ENCODE measurements at regions not wholly inside any gene's neighbourhood (a gene's known extent, or its start where the extent isn't known, plus 50 kb on each side); places are given as distances from the start of the nearest gene placed in this dataset.

DNA sequence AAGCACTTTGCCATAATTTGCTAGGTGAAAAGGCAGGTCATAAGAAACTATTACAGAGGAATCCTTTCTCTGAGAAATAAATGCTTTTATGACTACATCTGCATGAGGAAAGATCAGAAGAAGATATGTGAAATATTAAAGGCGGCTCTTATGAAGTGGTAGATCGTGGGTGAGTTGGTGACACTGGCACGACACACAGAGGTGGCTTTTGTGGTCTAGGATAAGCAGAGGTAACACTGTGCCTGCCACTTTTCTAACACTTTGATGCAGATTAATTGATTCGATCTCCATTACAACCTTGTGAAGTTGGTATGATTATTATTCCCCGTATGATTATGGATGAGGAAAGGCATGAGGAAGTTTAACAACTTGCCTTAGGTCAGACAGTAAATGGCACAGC, 60.0 kb upstream of the ELK3 start:
- no peak for DNase-seq

DNA sequence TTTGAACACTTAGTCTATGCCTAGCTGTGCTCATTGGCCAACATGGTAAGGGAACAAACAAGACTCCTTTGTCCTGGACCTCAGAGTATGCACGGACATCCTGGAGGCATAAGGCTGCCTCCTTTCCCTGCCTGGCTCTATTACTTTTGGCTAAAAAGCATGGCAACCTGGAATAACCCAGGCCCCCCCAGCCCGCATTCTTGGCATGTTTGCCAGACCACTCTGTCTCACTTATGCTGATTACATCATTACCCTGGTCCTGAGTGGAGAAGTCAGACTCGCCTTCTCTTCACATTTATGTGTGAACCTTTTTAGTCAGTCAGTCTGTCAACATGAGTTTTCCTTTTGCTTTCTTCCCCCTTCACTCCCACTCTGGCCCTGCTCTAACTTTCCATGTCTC, 58.0 kb upstream of the ELK3 start:
- DNase-seq: no peak

DNA sequence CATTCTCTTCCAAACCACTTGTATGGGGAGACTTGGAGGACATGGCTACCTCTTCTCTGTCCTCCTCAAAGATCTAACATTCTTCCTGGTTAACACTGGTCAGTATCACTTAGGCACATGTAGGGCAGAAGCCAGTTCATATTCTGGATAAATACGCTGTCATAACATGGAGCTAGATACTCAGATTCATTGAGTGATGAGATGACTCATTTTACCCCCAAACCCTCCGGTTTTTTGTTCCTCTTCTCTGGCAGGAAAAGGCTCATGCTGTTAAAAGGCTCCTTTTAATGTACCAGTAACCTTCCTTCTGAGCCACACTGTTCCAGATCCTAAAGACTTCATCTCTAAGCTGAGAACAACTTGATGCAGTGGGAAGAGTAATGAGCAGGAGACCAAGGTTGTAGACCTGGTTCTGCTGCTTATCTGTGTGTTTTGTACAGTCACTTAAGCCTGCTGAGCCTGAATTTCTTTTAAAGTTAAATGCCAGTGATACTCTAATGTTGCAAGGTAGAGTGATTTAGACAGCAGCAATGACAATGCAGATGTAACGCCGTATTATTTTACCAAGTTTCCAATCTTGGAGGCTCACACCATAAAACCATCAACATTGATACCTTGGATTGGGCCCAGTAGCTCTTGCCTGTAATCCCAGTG, 57.3 kb upstream of the ELK3 start:
- no peak for DNase-seq

DNA sequence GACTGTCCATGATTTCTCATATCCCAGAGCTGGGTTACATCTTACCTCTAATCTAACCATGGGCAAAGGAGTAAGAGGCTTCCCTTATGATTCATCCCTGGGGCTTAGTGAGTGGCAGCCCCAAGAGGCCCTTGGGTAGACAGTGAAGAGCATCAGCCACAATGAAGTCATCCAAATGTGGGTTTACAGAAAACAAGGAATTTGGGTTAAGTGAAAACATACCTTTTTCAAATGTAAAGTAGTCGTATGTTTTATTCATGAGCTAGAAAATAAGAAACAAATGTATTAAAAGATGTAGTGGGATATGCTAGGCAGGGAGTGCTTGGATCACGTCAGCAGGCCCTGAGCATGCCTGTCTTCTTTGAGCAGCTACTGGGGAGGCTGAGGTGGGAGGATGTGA, 54.0 kb upstream of the ELK3 start:
- no peak for DNase-seq

DNA sequence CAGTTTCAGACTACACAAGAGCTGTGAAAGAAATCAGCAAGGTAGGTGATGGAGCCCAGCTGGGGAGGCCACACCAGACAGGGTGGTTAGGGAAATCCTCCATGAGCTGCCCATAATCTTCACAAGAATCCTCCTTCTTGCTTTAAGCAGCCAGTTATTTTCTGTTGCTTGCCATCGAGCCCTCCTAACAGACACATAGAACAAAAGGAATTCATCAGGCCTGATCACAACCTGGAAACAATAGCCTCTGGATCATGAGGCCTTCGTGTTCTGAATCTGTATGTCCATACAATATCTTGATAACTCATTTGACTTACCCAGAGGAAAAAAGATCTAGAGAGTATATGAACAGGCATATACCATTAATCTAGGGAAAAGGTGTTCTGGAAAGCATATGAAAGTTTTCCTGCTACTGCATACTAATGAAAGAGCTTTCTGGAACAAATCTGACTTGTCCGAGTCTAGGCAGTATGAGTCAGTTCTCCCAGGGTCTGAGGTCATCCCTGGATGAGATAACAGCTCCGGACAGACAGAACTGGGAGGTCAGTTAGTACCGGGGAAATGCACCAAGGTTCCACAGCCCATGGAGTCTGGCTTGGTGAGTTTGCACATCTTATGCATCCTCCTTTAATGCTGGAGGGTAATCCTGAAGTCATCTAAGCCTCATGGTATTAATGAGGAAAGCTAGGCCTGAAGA, 52.8 kb upstream of the ELK3 start:
- DNase-seq: no peak

DNA sequence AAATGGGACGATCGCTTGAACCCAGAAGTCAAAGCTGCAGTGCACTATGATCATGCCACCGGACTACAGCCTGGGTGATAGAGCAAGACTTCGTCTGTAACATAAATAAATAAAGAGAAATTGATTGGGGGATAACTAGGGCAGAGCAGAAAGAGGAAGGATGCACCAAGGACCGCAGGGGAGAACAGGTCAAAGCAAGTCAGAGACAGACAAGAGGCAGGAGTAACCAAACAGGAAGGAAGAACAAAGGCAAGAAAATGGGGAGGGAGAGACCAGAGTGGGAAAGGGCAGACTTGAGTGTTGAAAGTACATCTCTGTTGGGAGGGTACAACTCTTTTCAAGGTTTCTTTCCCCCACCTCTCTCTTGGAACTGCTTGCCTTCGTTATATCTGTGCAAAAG, 50.8 kb upstream of the ELK3 start:
- no peak for DNase-seq

DNA sequence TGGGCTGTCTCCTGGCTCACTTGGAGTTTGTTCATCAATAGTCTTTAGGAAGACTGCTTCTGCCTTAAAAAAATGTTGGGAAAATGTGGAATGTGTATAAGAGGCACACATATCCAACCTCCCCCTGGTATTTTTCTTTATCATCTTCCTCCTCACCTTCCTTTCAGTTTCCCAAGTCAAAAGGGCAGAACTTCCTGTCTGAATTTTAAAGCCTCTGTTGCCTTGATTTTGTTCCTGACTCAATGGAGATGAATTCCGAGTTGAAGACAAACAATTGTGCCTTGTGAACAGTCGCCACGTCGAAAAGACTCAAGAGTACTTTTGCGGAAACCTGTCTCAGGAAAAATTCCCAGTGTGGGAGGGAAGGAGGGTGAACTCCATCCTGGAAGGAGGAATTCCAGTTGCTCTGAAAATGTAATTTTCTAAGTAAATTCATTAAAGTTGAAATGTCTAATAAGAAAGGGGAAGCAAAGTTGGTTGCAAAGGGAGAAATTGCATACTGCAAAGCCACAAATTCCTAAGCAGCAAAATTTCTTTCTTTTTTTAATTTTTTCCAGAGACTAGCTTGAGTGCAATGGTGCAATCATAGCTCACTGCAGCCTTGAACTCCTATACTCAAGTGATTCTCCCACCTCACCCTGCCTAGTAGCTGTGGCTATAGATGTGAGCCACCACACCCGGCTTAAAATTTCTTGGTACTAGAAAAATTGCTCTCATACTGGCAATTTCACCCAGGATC, 50.2 kb upstream of the ELK3 start:
- no peak for DNase-seq
